Calu3 (cell line): ENCODE measurements at regions not wholly inside any gene's neighbourhood (a gene's known extent, or its start where the extent isn't known, plus 50 kb on each side); places are given as distances from the start of the nearest gene placed in this dataset.

Source experiments
- BruUV-seq: library from RNA; stranded (reverse); fragments of 400-500 nt; replicated peaks from 2 replicates; lab custom pipeline; 2021; lab: Mats Ljungman, UMichigan
- CTCF ChIA-PET: fragments of 300-600 bp; sonication (Branson Sonifier 250); formaldehyde crosslinking; loops from one replicate; lab custom pipeline; 2022; ENCODE audit warnings: antibody characterized with exemption; lab: Charles Lee
- DNase-seq: peaks from one replicate; pipeline ENCODE4 v3.0.0; 2022
- H3K27ac Mint-ChIP-seq: one replicate; pipeline ENCODE4 v1.8.0; 2022; ENCODE audit warnings: mixed read lengths; ENCODE audit not compliant: unreplicated experiment
- H3K27me3 Mint-ChIP-seq: one replicate; pipeline ENCODE4 v1.8.0; 2022; ENCODE audit warnings: mixed read lengths; ENCODE audit not compliant: unreplicated experiment
- H3K36me3 Mint-ChIP-seq: one replicate; pipeline ENCODE4 v1.8.0; 2022; ENCODE audit warnings: mild to moderate bottlenecking, moderate library complexity, mixed read lengths; ENCODE audit not compliant: insufficient read depth, unreplicated experiment
- H3K4me1 Mint-ChIP-seq: one replicate; pipeline ENCODE4 v1.8.0; 2022; ENCODE audit warnings: mild to moderate bottlenecking, low read depth, mixed read lengths; ENCODE audit not compliant: unreplicated experiment
- H3K4me3 Mint-ChIP-seq: one replicate; pipeline ENCODE4 v1.8.0; 2022; ENCODE audit warnings: mild to moderate bottlenecking, low read depth, moderate library complexity, mixed read lengths; ENCODE audit not compliant: unreplicated experiment
- H3K9me3 Mint-ChIP-seq: one replicate; pipeline ENCODE4 v1.8.0; 2022; ENCODE audit warnings: low read depth, mixed read lengths; ENCODE audit not compliant: unreplicated experiment
- CTCF ChIP-seq: fragments of 200-600 bp; IDR thresholded peaks from one replicate; pipeline ENCODE4 v1.8.0; 2022; ENCODE audit warnings: antibody characterized with exemption; ENCODE audit not compliant: unreplicated experiment
- intact Hi-C: fragments of 100-400 bp; cut with micrococcal nuclease; formaldehyde crosslinking; loops from one replicate; pipeline ENCODE4 v1.10.0; 2022; ENCODE audit not compliant: unreplicated experiment

DNA sequence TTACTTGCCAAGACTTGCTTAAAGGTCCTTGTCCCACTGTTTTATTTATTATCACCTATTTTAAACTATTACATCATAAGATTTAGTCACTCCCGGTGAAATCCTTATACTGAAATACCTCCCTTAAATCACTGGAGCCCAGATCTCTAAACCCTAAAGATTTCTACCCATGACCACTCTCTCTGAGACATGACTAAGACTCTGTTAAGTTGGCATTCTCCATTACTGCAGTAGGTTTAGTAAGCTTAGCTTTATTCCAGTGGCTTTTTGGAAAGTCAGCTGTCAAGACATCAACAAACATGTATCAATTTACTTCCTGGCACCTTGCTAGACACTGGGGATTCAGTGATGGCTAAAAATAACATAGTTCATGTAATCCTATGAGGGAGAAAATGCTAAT lies 874.2 kb downstream of the KCNMA1 start:
- intact Hi-C loops: no loop called here
- Mint-ChIP-seq H3K27ac (no peak overlapping the region), H3K27me3 (no peaks in the 10 kb centered on the region), H3K4me3 (no peak overlapping the region), H3K9me3 (peaks cover 17% of the 10 kb centered on the region), H3K36me3 (no peaks in the 10 kb centered on the region), H3K4me1 (no peaks in the 10 kb centered on the region)
- CTCF ChIA-PET: no interaction called here
- no peak for TF ChIP-seq CTCF
- DNase-seq: no peak
- BruUV-seq: no TSS peak

DNA sequence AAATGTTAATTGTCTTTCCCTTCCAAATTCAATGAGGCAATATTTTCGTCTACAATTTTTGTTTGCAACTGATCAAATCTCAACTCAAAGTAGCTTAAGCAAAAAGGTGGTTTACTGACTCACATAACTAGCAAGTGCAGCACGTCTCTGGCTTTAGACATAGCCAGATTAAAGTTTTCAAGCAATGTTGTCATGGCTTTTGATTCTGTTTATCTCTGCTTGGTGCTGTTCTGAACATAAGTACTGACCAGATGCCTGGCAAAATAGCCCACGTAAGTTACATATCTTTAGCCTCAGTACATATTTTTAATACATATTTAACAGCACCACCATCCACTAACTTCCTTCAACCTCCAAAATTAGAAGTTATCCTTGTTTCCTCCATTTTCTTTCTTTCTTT lies 877.9 kb downstream of the KCNMA1 start:
- Mint-ChIP-seq H3K27me3 (no peaks in the 10 kb centered on the region), H3K4me3 (no peak overlapping the region), H3K4me1 (no peaks in the 10 kb centered on the region), H3K27ac (no peak overlapping the region), H3K36me3 (no peaks in the 10 kb centered on the region), H3K9me3 (peaks cover 14% of the 10 kb centered on the region)
- CTCF ChIA-PET: no interaction called here
- no peak for DNase-seq
- intact Hi-C loops: no loop called here
- BruUV-seq: no TSS peak
- no peak for TF ChIP-seq CTCF

DNA sequence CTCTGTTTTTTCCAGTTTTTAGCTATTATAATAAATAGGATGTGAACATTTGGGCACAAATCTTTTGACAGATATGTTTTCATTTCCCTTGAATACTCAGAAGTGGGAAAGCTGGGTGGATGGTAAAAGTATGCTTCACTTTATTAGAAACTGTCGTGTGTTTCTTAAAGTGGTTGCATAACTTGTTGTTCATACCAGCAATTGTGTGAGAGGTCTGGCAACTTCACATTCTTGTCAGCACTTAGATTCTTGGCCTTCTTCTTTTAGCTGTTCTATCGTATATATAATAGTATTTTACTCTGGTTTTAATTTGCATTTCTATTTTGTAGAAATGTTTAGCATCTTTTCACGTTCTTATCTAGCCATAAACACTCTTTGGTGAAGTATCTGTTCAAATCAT lies 894.4 kb downstream of the KCNMA1 start:
- Mint-ChIP-seq H3K9me3 (peaks cover 5% of the 10 kb centered on the region), H3K4me3 (no peak overlapping the region), H3K36me3 (no peaks in the 10 kb centered on the region), H3K4me1 (no peaks in the 10 kb centered on the region), H3K27me3 (no peaks in the 10 kb centered on the region), H3K27ac (no peak overlapping the region)
- CTCF ChIA-PET: no interaction called here
- no peak for DNase-seq
- BruUV-seq: no TSS peak
- intact Hi-C loops: no loop called here
- TF ChIP-seq CTCF: no peak

DNA sequence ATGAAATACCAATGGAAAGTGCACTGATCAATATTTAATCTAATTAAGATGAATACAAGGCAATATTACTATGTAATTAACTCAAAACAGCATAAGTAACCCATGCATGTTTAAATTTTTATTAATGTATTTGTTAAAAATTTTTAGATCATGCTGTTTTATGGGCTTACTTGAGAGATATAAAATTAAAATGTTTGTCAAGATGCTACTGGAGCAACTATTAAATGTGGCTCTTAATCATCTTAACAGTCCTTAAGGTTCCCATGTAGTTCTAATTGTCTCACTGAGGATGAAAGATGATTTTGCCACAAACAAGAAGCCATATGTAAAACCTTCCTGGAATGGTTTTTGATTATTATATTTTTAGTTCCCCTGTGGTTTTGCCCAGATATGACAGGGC lies 897.1 kb downstream of the KCNMA1 start:
- TF ChIP-seq CTCF: no peak

More for the DNA sequence above, 897.1 kb downstream of the KCNMA1 start:
- H3K9me3 Mint-ChIP-seq: peaks cover 6% of the 10 kb centered on the region
- no peaks in the 10 kb centered on the region for H3K36me3 Mint-ChIP-seq
- no TSS peak for BruUV-seq
- no peak overlapping the region for H3K27ac Mint-ChIP-seq
- CTCF ChIA-PET: no interaction called here
- no peak for DNase-seq
- H3K4me1 Mint-ChIP-seq: no peaks in the 10 kb centered on the region
- intact Hi-C loops: no loop called here
- no peak overlapping the region for H3K4me3 Mint-ChIP-seq
- H3K27me3 Mint-ChIP-seq: no peaks in the 10 kb centered on the region
